ENCODE measurements at regions not wholly inside any gene's neighbourhood (a gene's known extent, or its start where the extent isn't known, plus 50 kb on each side); places are given as distances from the start of the nearest gene placed in this dataset.

DNA sequence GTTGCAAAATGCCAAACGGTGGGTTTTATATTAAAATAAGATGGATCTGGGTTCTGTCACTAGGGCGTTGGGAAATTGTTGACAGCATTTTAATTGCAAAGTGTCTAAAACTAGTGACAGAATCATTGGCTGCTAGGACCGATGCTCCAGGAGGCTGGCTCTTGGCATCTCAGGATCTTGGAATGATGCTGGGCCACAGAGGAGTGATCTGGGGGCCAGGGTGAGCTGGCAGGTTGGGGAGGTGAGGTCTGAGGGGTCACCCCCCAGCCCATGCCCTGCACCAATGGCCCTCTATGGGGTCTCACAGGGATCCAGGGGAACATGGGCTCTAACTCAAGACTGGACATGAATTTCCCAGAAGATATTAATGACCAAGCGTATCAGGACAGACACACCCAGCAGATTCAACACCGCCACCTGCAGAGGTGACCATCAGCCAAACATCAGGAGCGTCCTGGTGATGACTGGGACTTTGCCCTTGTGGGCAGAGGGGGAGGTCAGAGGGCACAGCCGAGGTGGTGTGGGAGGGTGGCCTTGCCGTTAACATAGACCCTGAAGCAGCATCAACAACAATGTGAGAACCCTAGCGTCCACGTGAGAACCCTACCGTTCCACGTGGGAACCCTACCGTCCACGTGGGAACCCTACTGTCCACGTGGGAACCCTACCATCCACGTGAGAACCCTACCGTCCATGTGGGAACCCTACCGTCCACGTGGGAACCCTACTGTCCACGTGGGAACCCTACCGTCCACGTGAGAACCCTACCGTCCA is 89.0 kb upstream of the PPP2R2D start:
- TF ChIP-seq, protein P1, sequence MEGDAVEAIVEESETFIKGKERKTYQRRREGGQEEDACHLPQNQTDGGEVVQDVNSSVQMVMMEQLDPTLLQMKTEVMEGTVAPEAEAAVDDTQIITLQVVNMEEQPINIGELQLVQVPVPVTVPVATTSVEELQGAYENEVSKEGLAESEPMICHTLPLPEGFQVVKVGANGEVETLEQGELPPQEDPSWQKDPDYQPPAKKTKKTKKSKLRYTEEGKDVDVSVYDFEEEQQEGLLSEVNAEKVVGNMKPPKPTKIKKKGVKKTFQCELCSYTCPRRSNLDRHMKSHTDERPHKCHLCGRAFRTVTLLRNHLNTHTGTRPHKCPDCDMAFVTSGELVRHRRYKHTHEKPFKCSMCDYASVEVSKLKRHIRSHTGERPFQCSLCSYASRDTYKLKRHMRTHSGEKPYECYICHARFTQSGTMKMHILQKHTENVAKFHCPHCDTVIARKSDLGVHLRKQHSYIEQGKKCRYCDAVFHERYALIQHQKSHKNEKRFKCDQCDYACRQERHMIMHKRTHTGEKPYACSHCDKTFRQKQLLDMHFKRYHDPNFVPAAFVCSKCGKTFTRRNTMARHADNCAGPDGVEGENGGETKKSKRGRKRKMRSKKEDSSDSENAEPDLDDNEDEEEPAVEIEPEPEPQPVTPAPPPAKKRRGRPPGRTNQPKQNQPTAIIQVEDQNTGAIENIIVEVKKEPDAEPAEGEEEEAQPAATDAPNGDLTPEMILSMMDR (IDR thresholded peaks at IDR 0.05) = no peak
- no peak overlapping the region for H3K4me3 Mint-ChIP-seq (ENCODE audit: unreplicated experiment)

DNA sequence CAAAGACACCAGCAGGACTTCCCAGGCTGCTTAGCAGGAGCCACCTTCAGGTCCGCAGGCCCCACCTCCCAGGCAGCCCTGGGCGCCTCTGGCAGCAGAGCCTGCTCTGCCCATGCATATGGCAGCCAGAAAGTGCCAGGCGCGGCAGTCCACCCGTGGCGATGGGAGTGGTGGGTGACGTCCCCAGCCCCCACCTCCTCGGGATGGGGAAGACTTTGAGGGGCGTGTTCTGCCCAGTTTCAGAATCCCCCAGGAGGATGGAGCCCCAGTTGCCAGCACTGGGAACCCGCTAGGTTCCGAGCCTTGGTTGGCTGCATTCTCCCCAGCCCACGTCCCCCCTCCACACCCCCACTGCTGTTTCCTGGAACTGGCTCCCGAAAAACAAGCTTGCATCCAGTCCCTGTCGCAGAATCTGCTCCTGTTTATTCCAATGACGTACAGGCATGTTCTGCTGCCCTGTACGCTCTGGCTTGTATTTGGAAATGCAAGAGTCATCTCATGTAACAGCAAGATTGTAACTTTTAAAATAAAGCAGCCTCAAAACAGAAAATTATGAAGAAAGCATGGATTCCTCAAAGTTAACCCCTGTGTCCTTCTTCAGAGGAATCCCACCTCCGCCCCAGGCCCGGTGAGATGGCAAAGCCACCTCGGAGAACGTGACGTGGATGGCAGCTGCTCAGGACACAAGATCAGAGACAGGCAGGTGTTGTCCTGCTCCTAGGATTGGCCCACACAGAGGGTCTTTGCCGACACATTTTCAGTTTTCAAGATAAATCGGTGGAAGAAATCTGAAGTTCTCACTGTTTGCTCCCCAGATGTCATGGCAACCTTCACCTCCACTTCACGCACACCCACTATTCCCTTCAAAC is 87.8 kb upstream of the PPP2R2D start:
- Mint-ChIP-seq H3K27ac (ENCODE audit: unreplicated experiment) (no peak overlapping the region), H3K4me1 (ENCODE audit: unreplicated experiment) (no peaks in the 10 kb centered on the region), H3K36me3 (ENCODE audit: unreplicated experiment) (no peaks in the 10 kb centered on the region), H3K9me3 (ENCODE audit: unreplicated experiment) (peaks cover 7% of the 10 kb centered on the region), H3K4me3 (ENCODE audit: unreplicated experiment) (no peak overlapping the region), H3K27me3 (ENCODE audit: unreplicated experiment) (no peaks in the 10 kb centered on the region)
- TF ChIP-seq, protein P1 (IDR thresholded peaks at IDR 0.05) = no peak
- peak; percentile 76 for DNase-seq (ENCODE audit: extremely low spot score, unreplicated experiment)

More for the DNA sequence above, 89.0 kb upstream of the PPP2R2D start:
- peak; percentile 54 for DNase-seq (ENCODE audit: extremely low spot score, unreplicated experiment)
- H3K9me3 Mint-ChIP-seq (ENCODE audit: unreplicated experiment) = peaks cover 7% of the 10 kb centered on the region
- no peaks in the 10 kb centered on the region for H3K4me1 Mint-ChIP-seq (ENCODE audit: unreplicated experiment)
- H3K27ac Mint-ChIP-seq (ENCODE audit: unreplicated experiment) = no peak overlapping the region
- H3K36me3 Mint-ChIP-seq (ENCODE audit: unreplicated experiment) = no peaks in the 10 kb centered on the region
- no peaks in the 10 kb centered on the region for H3K27me3 Mint-ChIP-seq (ENCODE audit: unreplicated experiment)

DNA sequence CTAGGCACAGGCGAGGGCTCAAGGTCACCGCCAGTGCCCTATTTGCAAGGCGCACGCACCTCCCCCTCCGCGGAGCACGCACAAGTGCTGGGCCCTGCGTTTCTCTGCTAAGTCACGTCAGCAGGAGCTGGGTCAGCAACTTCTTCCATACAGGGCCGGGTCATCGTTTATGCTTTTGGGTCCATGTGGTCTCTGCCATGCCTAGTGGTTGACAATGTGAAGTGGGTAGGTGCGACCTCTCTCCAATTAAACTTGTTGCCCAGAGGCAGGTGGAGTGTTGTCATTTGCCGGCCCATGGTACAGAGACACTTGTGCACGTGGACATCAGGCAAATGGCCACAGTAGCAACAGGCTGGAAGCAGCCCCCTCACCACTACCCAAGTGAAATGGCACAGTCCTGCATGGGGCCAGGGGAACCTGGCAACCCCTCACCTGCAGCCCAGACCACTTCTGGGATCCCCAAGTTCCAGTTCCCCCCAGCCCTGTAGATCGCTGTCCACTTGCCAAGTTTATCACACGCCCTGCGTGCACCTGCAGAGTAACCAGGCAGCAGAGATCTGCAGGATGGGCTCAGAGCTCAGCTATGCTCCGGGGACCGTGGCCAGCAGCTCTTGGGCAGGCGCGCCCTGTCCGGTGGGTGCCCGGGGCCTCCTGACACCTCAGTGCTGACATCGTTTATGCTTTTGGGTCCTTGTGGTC is 86.1 kb upstream of the PPP2R2D start:
- Mint-ChIP-seq H3K36me3 (ENCODE audit: unreplicated experiment) (no peaks in the 10 kb centered on the region), H3K4me3 (ENCODE audit: unreplicated experiment) (no peak overlapping the region), H3K9me3 (ENCODE audit: unreplicated experiment) (no peaks in the 10 kb centered on the region), H3K27ac (ENCODE audit: unreplicated experiment) (no peak overlapping the region), H3K4me1 (ENCODE audit: unreplicated experiment) (no peaks in the 10 kb centered on the region), H3K27me3 (ENCODE audit: unreplicated experiment) (no peaks in the 10 kb centered on the region)
- DNase-seq (ENCODE audit: extremely low spot score, unreplicated experiment) = peak; percentile 77
- TF ChIP-seq, protein P1 (IDR thresholded peaks at IDR 0.05) = no peak

DNA sequence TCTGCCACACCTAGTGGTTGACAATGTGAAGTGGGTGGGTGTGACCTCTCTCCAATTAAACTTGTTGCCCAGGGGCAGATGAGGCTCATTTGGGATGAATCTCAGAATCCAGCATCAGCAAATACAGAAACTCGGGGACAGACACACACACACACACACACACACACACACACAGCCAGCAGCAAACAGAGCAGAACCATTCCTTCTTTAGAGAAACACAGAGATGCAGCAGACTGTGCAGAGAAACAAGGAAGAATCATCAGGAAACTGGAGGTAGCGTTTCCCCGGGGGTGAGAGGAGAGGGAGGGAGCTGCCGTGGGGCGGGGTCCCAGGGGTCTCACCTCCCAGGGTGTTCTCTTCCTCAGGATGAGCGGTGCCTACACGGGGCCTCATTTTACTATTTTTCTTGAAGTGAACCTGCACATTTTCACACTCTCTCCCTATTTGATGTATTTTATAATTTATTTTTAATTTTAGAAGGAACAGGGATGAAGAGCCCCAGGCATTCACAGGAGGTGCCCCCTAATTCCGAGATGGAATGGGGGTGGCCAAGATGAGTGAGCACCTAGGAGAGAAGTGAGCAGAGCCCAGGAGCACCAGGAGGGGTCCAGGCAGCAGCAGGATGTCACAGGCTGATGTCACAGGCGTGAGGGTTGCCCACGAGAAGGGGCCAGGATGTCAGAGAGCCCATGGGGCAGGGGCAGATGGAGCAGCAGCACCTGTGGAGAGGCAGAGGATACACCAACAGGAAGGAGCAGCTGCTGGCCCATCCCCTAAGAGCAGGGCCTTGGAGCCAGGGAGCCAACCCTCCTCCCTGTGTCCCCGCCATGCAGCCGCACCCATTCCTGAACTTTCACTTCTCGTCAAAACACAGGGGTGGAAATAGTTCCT is 85.3 kb upstream of the PPP2R2D start:
- peak; percentile 73 for DNase-seq (ENCODE audit: extremely low spot score, unreplicated experiment)

More for the DNA sequence above, 85.3 kb upstream of the PPP2R2D start:
- Mint-ChIP-seq H3K9me3 (ENCODE audit: unreplicated experiment) (no peaks in the 10 kb centered on the region), H3K4me1 (ENCODE audit: unreplicated experiment) (no peaks in the 10 kb centered on the region), H3K27ac (ENCODE audit: unreplicated experiment) (no peak overlapping the region), H3K36me3 (ENCODE audit: unreplicated experiment) (no peaks in the 10 kb centered on the region), H3K27me3 (ENCODE audit: unreplicated experiment) (no peaks in the 10 kb centered on the region), H3K4me3 (ENCODE audit: unreplicated experiment) (no peak overlapping the region)
- TF ChIP-seq, protein P1 (IDR thresholded peaks at IDR 0.05) = no peak

All from osteocyte (in vitro differentiated cells).